Lower leg skin (tissue), 3 donors: ENCODE measurements at regions not wholly inside any gene's neighbourhood (a gene's known extent, or its start where the extent isn't known, plus 50 kb on each side); places are given as distances from the start of the nearest gene placed in this dataset.

ENCODE experiments used
- POLR2A ChIP-seq, 2 donors: fragments of 450-650 bp; IDR thresholded peaks; one replicate each; pipeline ENCODE4 v1.6.1; 2016 to 2017; ENCODE audit warnings: antibody characterized with exemption in 2 of 2, mild to moderate bottlenecking in 1 of 2, moderate library complexity in 1 of 2
- TF ChIP-seq, protein P1 (sequence below), 3 donors: fragments of 450-650 bp; IDR thresholded peaks; one replicate each; pipeline ENCODE4 v1.5.1; 2016; ENCODE audit warnings: antibody characterized with exemption in 3 of 3, mild to moderate bottlenecking in 3 of 3, moderate library complexity in 2 of 3

DNA sequence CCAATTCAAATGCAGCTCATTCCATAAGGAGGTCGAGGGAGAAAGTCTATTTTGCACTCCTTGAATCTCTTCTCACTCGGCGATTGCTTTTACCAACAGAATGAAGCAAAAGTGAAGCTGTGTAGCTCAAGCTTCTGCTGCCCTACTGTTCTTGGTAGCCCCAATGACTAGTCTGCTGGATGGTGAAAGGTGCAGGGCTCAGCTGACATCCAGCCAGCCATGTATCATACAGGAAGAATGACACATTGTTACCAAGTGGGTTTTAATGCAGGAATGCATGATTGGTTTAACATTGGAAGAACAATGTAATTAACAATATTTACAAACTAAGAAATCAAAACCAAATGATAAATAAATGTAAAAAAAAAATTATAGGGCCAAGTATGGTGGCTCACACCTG, 286.2 kb upstream of the HSFY2 start:
- TF ChIP-seq, protein P1, sequence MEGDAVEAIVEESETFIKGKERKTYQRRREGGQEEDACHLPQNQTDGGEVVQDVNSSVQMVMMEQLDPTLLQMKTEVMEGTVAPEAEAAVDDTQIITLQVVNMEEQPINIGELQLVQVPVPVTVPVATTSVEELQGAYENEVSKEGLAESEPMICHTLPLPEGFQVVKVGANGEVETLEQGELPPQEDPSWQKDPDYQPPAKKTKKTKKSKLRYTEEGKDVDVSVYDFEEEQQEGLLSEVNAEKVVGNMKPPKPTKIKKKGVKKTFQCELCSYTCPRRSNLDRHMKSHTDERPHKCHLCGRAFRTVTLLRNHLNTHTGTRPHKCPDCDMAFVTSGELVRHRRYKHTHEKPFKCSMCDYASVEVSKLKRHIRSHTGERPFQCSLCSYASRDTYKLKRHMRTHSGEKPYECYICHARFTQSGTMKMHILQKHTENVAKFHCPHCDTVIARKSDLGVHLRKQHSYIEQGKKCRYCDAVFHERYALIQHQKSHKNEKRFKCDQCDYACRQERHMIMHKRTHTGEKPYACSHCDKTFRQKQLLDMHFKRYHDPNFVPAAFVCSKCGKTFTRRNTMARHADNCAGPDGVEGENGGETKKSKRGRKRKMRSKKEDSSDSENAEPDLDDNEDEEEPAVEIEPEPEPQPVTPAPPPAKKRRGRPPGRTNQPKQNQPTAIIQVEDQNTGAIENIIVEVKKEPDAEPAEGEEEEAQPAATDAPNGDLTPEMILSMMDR (IDR thresholded peaks at IDR 0.05) = no peak
- TF ChIP-seq POLR2A (IDR thresholded peaks at IDR 0.05) = no peak
